GM12892 (cell line): ENCODE measurements at regions not wholly inside any gene's neighbourhood (a gene's known extent, or its start where the extent isn't known, plus 50 kb on each side); places are given as distances from the start of the nearest gene placed in this dataset.

Experiments used
- POLR2A ChIP-seq: IDR thresholded peaks from 2 replicates; pipeline ENCODE4 v1.6.1; 2011; ENCODE audit warnings: low read depth, low read length, control low read depth
- POLR2AphosphoS5 ChIP-seq: IDR thresholded peaks from 2 replicates; pipeline ENCODE4 v1.6.1; 2011; ENCODE audit warnings: low read depth, low read length, control low read depth
- TAF1 ChIP-seq: IDR thresholded peaks from 2 replicates; pipeline ENCODE4 v1.6.1; 2011; ENCODE audit warnings: low read depth, mild to moderate bottlenecking, control low read depth, low read length, borderline replicate concordance

DNA sequence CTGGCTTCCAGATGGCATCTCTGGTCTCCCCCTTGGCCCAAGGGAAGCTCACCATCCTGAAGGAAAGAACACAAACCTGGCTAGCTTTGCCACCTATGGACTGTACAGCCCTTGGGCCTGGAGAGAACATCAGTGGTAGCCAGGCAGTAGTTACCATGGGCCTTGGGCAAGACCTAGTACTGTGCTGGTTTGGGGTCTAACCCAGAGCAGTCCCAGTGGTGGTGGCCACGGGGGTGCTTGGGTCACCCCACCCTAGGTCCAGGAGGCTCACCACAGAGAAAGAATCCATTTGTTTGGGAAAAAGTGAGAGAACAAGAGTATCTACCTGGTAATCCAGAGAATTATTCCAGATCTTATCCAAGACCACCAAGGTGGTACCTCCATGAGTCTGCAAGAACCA, 290.7 kb upstream of the PPP1R2C start:
- TF ChIP-seq POLR2A (no peak), POLR2AphosphoS5 (no peak), TAF1 (no peak)
